Activated T-helper 1 cell treated with anti-CD3 and anti-CD28 coated beads, Interleukin-12 subunit alpha, Interleukin-12 subunit beta, Interleukin-2, Interleukin-4 antibody, amounts not matched to agents 30 ng/mL and 10 ng/mL and 1 ng/mL, durations not matched to agents 14 hours and 24 hours and 36 hours (primary cell): ENCODE measurements at regions not wholly inside any gene's neighbourhood (a gene's known extent, or its start where the extent isn't known, plus 50 kb on each side); places are given as distances from the start of the nearest gene placed in this dataset.
"Not testable (repeated sequence)": the region's sequence is repeated elsewhere in the genome, so short reads cannot be mapped to it uniquely, and the experiment has no call there.

ENCODE experiments used
- DNase-seq: peaks from one replicate; pipeline ENCODE4 v3.0.0; 2021; ENCODE audit warnings: low spot score
- H3K27ac Mint-ChIP-seq: one replicate; pipeline ENCODE4 v1.8.0; 2021; ENCODE audit warnings: mild to moderate bottlenecking, mixed read lengths
- H3K27me3 Mint-ChIP-seq: one replicate; pipeline ENCODE4 v1.8.0; 2022; ENCODE audit warnings: mild to moderate bottlenecking, moderate library complexity, mixed read lengths; ENCODE audit not compliant: insufficient read depth
- H3K36me3 Mint-ChIP-seq: one replicate; pipeline ENCODE4 v1.8.0; 2021; ENCODE audit warnings: low read depth, mixed read lengths
- H3K4me1 Mint-ChIP-seq: one replicate; pipeline ENCODE4 v1.8.0; 2021; ENCODE audit warnings: low read depth, mixed read lengths
- H3K4me3 Mint-ChIP-seq: one replicate; pipeline ENCODE4 v1.8.0; 2021; ENCODE audit warnings: mild to moderate bottlenecking, moderate library complexity, mixed read lengths
- H3K9me3 Mint-ChIP-seq: one replicate; pipeline ENCODE4 v1.8.0; 2021; ENCODE audit warnings: mixed read lengths
- intact Hi-C: fragments of 100-400 bp; cut with micrococcal nuclease; formaldehyde crosslinking; loops from one replicate; pipeline ENCODE4 v1.15.1; 2024

DNA sequence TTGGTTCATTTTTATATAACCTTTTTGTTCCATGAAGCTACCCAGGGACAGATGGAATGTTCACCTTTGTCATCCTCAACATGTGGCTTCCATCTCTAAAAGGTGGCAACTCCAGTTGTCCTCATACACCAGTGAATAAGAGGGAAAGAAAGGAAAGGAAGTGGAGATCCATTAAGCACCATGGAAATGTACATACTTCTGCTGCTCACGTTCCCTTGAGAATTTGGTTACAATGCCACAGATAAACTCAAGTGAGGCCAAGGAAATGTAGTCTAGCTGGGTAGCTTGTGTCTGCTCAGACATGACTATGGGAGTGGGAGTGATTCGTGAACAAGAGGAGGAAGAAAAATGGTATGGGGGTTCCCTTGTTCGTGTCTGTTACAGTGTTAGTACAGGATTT, 237.1 kb upstream of the FAM3C start:
- peaks cover 3% of the 10 kb centered on the region for H3K27me3 Mint-ChIP-seq
- no peak overlapping the region for H3K4me3 Mint-ChIP-seq
- no peak for DNase-seq
- H3K36me3 Mint-ChIP-seq: no peaks in the 10 kb centered on the region
- intact Hi-C loops: no loop called here
- H3K9me3 Mint-ChIP-seq: no peaks in the 10 kb centered on the region
- no peaks in the 10 kb centered on the region for H3K4me1 Mint-ChIP-seq
- no peak overlapping the region for H3K27ac Mint-ChIP-seq

DNA sequence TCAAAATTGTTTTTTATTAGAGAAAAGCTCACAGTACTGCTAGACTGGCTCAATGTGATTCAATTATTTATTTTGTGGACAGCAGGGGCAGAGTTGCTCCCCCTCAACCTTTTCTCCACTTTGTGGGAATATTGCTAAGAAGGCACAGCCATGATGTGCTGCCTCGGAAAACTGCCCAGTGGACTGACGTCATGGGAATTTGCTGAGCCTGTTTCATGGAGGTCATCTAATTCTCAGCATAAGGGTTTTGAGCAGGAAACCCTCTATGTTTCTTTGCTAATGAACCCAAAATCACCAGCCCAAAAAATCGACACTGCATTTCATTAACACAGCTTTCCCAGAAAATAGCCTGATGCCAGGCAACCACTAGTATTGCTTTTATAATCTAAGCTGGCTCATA, 228.8 kb upstream of the FAM3C start:
- Mint-ChIP-seq H3K36me3 (no peaks in the 10 kb centered on the region), H3K4me1 (no peaks in the 10 kb centered on the region), H3K27ac (no peak overlapping the region), H3K4me3 (no peak overlapping the region), H3K9me3 (no peaks in the 10 kb centered on the region), H3K27me3 (no peaks in the 10 kb centered on the region)
- DNase-seq: no peak
- intact Hi-C loops: no loop called here

- Mint-ChIP-seq H3K36me3 (no peaks in the 10 kb centered on the region), H3K27ac (no peak overlapping the region), H3K9me3 (no peaks in the 10 kb centered on the region), H3K4me3 (no peak overlapping the region), H3K4me1 (no peaks in the 10 kb centered on the region), H3K27me3 (no peaks in the 10 kb centered on the region)
- intact Hi-C loops: no loop called here
- no peak for DNase-seq
Measured at GRCh38 chr7:121623130-121623872, 227.2 kb upstream of the FAM3C start.

GRCh38 chr7:121621937-121622336, 225.8 kb upstream of the FAM3C start:
- Mint-ChIP-seq H3K27me3 (no peaks in the 10 kb centered on the region), H3K36me3 (no peaks in the 10 kb centered on the region), H3K27ac (no peak overlapping the region), H3K4me3 (no peak overlapping the region), H3K4me1 (no peaks in the 10 kb centered on the region), H3K9me3 (no peaks in the 10 kb centered on the region)
- DNase-seq: no peak
- intact Hi-C loops: no loop called here

DNA sequence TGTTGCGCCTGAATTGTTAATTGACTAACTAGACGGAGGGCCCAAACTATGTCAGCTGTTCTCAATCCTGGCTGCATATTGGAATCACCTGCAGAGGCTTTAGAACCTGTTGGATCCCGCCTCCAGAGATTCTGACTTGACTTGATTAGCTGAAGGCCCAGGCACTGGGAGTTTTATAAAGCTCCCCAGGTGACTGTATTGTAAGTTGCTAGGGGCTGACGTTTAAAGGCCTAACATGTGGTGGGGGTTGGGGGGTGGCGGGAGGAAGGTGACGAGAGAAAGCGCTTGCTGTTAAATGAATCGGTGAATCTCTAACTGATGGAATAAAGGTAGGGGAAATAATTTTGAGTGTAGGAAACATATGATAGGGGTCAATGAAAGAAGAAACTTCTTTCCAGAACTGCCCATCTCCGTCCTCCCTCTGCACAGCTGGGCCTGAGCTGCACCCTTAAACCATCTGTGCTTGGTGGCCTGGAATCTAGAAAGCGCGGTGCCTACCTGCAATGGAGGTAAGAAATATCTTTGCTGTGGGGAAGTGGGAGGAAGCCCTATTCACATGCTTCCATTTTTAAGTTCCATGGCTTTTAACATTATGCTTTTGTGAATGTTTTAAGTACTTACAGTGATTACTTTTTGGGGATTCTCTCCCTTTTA, 225.0 kb upstream of the FAM3C start:
- no peak for DNase-seq
- Mint-ChIP-seq H3K36me3 (no peaks in the 10 kb centered on the region), H3K4me1 (no peaks in the 10 kb centered on the region), H3K4me3 (no peak overlapping the region), H3K27ac (no peak overlapping the region), H3K27me3 (no peaks in the 10 kb centered on the region), H3K9me3 (no peaks in the 10 kb centered on the region)
- intact Hi-C loops: no loop called here

- no peaks in the 10 kb centered on the region for H3K27me3 Mint-ChIP-seq
- intact Hi-C loops: no loop called here
- H3K27ac Mint-ChIP-seq: no peak overlapping the region
- no peaks in the 10 kb centered on the region for H3K36me3 Mint-ChIP-seq
- no peak for DNase-seq
- no peaks in the 10 kb centered on the region for H3K4me1 Mint-ChIP-seq
- no peak overlapping the region for H3K4me3 Mint-ChIP-seq
- H3K9me3 Mint-ChIP-seq: no peaks in the 10 kb centered on the region
Measured at GRCh38 chr7:121620206-121620605, 224.1 kb upstream of the FAM3C start.

GRCh38 chr7:121618182-121618581, 222.1 kb upstream of the FAM3C start:
- intact Hi-C loops: no loop called here
- no peaks in the 10 kb centered on the region for H3K27me3 Mint-ChIP-seq
- H3K4me1 Mint-ChIP-seq: no peaks in the 10 kb centered on the region
- no peak overlapping the region for H3K27ac Mint-ChIP-seq
- no peak for DNase-seq
- no peaks in the 10 kb centered on the region for H3K9me3 Mint-ChIP-seq
- no peak overlapping the region for H3K4me3 Mint-ChIP-seq
- no peaks in the 10 kb centered on the region for H3K36me3 Mint-ChIP-seq

DNA sequence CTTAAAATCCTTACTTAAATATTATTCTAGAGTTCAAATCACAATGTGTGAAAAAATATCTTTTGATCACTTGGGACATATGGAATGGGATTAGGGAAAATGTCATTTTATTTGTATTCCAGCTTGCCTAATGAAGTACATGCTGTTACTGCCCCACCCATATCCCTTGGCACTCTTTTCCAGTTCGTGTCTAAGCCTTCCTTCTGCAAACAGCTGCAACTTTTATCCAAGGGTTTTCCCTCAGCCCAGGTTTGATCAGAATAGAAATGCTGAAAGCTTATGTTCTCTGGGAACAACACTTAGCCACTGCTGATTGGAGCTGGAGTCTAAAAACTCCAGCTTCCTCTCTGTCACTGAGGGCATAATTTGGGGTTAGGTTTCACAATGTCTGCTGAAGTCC, 214.1 kb upstream of the FAM3C start:
- H3K9me3 Mint-ChIP-seq: no peaks in the 10 kb centered on the region
- H3K36me3 Mint-ChIP-seq: no peaks in the 10 kb centered on the region
- no peaks in the 10 kb centered on the region for H3K4me1 Mint-ChIP-seq
- no peak overlapping the region for H3K4me3 Mint-ChIP-seq
- no peak for DNase-seq
- intact Hi-C loops: no loop called here
- H3K27me3 Mint-ChIP-seq: peaks cover 3% of the 10 kb centered on the region
- H3K27ac Mint-ChIP-seq: no peak overlapping the region

DNA sequence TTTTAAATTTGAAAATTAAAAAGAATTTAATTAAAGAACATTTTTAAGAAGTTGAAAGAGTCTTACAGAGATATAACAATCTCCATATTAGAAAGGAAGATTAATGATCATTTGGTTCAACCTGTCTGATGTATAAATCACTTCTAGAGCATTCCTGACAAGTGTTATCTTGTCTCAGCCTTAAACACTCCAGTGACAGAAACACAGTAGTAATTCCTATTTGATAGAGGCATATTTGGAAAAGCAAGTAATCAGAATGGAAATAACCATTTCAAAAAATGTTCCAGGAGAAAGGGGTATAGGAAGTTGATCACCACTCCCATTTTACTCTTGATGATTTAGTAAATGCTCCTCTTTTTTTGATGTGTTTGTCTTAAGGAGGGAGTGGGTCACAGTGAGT, 213.1 kb upstream of the FAM3C start:
- intact Hi-C loops: no loop called here
- no peak overlapping the region for H3K27ac Mint-ChIP-seq
- H3K36me3 Mint-ChIP-seq: no peaks in the 10 kb centered on the region
- H3K27me3 Mint-ChIP-seq: peaks cover 3% of the 10 kb centered on the region
- no peak overlapping the region for H3K4me3 Mint-ChIP-seq
- no peaks in the 10 kb centered on the region for H3K9me3 Mint-ChIP-seq
- no peak for DNase-seq
- H3K4me1 Mint-ChIP-seq: no peaks in the 10 kb centered on the region

- H3K9me3 Mint-ChIP-seq: no peaks in the 10 kb centered on the region
- no peak for DNase-seq
- intact Hi-C loops: no loop called here
- no peak overlapping the region for H3K27ac Mint-ChIP-seq
- no peaks in the 10 kb centered on the region for H3K4me1 Mint-ChIP-seq
- H3K36me3 Mint-ChIP-seq: no peaks in the 10 kb centered on the region
- no peak overlapping the region for H3K4me3 Mint-ChIP-seq
- H3K27me3 Mint-ChIP-seq: peaks cover 3% of the 10 kb centered on the region
Measured at GRCh38 chr7:121608785-121609184, 212.7 kb upstream of the FAM3C start.

GRCh38 chr7:121608183-121608582, 212.1 kb upstream of the FAM3C start:
- H3K36me3 Mint-ChIP-seq, H3K4me1 Mint-ChIP-seq, H3K4me3 Mint-ChIP-seq, H3K27me3 Mint-ChIP-seq, H3K27ac Mint-ChIP-seq, intact Hi-C loops, H3K9me3 Mint-ChIP-seq, DNase-seq: not testable (repeated sequence)

DNA sequence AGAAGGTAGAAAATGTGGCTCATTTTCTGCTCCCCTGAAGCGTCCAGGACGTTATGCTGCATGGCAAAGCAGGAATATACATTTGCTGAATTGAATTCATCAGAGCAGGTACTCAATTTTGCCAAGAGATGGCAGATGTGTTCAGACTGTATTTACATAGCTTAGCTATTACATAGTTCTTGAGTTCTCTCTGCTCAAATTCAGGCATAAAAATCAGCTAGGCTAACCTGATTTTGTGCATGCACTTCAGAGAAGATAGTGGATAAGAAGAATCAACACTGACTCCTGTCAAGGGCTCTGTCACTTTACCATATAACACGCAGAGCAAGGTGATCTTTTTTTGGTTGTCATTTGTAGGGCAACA, 209.2 kb upstream of the FAM3C start:
- H3K36me3 Mint-ChIP-seq: no peaks in the 10 kb centered on the region
- peaks cover 2% of the 10 kb centered on the region for H3K27me3 Mint-ChIP-seq
- no peaks in the 10 kb centered on the region for H3K9me3 Mint-ChIP-seq
- no peak overlapping the region for H3K4me3 Mint-ChIP-seq
- H3K27ac Mint-ChIP-seq: no peak overlapping the region
- intact Hi-C loops: no loop called here
- no peak for DNase-seq
- H3K4me1 Mint-ChIP-seq: no peaks in the 10 kb centered on the region

DNA sequence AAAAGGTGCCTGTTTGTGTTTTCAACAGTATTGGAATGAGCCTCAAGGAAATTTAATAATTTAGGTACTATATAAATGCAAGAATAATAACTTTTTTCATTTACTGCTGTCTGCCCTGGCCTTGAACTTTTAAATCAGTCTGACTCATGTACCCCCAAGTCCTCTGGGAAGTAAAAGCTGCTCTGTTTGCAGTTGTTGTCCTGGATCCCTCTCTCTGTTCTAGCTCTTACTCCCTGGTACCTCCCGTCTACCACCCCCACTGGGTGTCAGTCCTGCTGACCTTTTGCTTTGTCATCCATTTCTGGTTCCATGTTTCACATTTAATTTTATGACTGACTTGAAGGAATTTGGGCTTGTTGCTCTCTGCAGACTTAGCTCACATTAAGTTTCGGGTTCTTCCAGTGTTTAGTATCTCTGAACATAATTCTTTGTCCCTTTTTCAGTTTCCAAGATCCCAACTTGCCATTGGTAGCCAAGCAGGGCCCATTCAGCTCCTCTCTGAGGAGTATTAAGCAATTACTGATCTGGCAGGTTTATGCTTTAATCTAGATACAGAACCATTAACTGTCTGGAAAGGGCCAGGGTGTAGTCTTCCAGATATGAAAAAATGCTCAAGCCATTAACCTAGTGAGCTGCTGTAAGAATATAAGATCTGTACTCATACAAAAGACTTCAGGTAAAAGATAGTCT, 208.7 kb upstream of the FAM3C start:
- peaks cover 2% of the 10 kb centered on the region for H3K27me3 Mint-ChIP-seq
- no peaks in the 10 kb centered on the region for H3K9me3 Mint-ChIP-seq
- no peak overlapping the region for H3K27ac Mint-ChIP-seq
- no peak for DNase-seq
- H3K36me3 Mint-ChIP-seq: no peaks in the 10 kb centered on the region
- no peaks in the 10 kb centered on the region for H3K4me1 Mint-ChIP-seq
- intact Hi-C loops: no loop called here
- no peak overlapping the region for H3K4me3 Mint-ChIP-seq
